ENCODE measurements at regions not wholly inside any gene's neighbourhood (a gene's known extent, or its start where the extent isn't known, plus 50 kb on each side); places are given as distances from the start of the nearest gene placed in this dataset.

GRCh38 chr4:133921280-133922195 lies 280.1 kb downstream of the PABPC4L start:
- TF ChIP-seq CTCF (conservative IDR thresholded peaks at IDR 0.05; ENCODE audit: low read depth, low read length) (no peak), EZH2 (IDR thresholded peaks at IDR 0.05; ENCODE audit: low read length, unreplicated experiment) (no peak), EZH2phosphoT487 (IDR thresholded peaks at IDR 0.05; ENCODE audit: borderline replicate concordance, low read length) (no peak)

Data from PC-3 (cell line).